ENCODE measurements at regions not wholly inside any gene's neighbourhood (a gene's known extent, or its start where the extent isn't known, plus 50 kb on each side); places are given as distances from the start of the nearest gene placed in this dataset.
A peak's percentile ranks its signal among the peaks of the same experiment; 100 is the strongest.
"Not testable (repeated sequence)": the region's sequence is repeated elsewhere in the genome, so short reads cannot be mapped to it uniquely, and the experiment has no call there.

DNA sequence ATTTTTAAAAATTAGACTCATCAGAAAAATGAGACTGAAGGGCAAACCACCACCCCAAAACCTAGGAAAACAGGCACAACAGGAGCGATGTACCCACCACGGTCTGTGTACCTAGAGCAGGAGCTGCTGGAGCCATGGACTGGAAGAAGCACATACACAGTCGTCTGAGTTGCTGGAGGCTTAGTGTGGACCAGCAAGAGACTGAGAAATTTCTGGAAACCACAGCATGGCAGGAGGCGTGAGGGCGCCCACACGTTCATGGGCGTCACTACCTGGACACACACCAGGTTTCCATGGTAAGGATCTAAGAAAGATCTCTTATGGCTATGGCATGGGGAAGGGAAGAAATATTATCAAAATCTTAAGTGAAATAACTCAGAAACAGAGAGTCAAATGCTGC lies 91.9 kb downstream of the MED10 start:
- H3K27me3 Mint-ChIP-seq: peaks cover 0 to 6% of the 10 kb centered on the region in 2 donors
- no peak overlapping the region for H3K27ac Mint-ChIP-seq
- ATAC-seq (replicated peaks): no peak
- no peak overlapping the region for H3K4me3 Mint-ChIP-seq
- no peaks in the 10 kb centered on the region for H3K4me1 Mint-ChIP-seq
- DNase-seq: no peak
- H3K9me3 Mint-ChIP-seq: peaks cover 0 to 1% of the 10 kb centered on the region in 2 donors
- H3K36me3 Mint-ChIP-seq: peaks cover 0 to 2% of the 10 kb centered on the region in 2 donors

DNA sequence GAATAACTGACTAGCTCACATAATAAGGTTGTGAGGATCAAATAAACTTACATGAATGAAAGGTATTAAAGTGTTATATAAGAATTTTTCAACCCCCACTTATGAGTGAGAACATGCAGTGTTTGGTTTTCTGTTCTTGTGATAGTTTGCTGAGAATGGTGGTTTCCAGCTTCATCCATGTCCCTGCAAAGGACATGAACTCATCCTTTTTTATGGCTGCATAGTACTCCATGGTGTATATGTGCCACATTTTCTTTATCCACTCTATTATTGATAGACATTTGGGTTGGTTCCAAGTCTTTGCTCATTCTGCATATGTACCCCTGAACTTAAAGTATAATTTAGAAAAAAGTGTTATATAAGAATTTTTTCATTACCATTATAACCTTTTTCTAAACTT lies 93.9 kb downstream of the MED10 start:
- not testable (repeated sequence) for H3K4me1 Mint-ChIP-seq; H3K36me3 Mint-ChIP-seq; DNase-seq; H3K27ac Mint-ChIP-seq; H3K9me3 Mint-ChIP-seq; H3K4me3 Mint-ChIP-seq; ATAC-seq (replicated peaks)
- H3K27me3 Mint-ChIP-seq: peaks cover 10 to 15% of the 10 kb centered on the region in 2 donors

DNA sequence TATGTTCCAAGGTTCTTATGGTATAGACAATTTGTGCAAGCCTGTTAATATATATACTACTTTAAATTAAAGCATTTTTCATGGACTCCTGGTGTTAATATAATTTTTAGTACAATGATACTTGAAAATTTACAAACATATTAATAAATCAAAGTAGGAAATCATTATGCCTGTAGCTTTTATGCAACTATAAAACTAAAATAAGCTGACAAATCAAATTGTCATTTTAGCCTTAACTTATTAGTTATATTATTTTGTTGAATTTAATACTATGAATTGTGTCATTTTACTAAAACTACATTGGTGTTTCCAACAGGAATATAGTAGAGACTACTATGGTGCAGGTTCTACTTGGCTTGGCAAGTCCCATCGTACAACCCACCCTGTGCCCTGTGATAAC lies 96.0 kb downstream of the MED10 start:
- no peak overlapping the region for H3K27ac Mint-ChIP-seq
- H3K9me3 Mint-ChIP-seq: peaks cover 0 to 1% of the 10 kb centered on the region in 2 donors
- H3K36me3 Mint-ChIP-seq: peaks cover 0 to 2% of the 10 kb centered on the region in 2 donors
- no peak overlapping the region for H3K4me3 Mint-ChIP-seq
- ATAC-seq (replicated peaks) (no peak), DNase-seq (no peak)
- peaks cover 10 to 17% of the 10 kb centered on the region in 2 donors for H3K27me3 Mint-ChIP-seq
- no peaks in the 10 kb centered on the region for H3K4me1 Mint-ChIP-seq

DNA sequence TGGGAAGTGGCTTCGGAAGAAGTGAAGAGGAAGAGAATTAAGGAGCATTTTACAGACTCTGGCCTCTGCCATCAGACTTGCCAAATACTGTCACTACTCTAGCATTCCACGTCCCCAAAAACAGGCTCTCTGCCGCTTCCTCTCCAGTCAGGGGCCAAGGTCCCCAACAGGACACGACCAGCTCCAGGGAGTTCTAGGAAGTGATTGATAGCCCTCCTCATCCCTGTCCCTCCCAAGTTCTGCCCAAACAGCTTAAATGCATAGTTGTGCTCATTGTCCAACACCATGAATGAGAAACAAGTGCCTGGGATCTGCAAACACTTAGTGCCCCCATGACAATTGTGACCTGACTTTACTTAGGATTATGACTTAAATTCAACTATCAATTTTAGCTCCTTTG lies 96.5 kb downstream of the MED10 start:
- DNase-seq (no peak), ATAC-seq (replicated peaks) (no peak)
- no peak overlapping the region for H3K27ac Mint-ChIP-seq
- H3K4me3 Mint-ChIP-seq: no peak overlapping the region
- H3K9me3 Mint-ChIP-seq: peaks cover 0 to 1% of the 10 kb centered on the region in 2 donors
- H3K27me3 Mint-ChIP-seq: peaks cover 10 to 17% of the 10 kb centered on the region in 2 donors
- no peaks in the 10 kb centered on the region for H3K4me1 Mint-ChIP-seq
- H3K36me3 Mint-ChIP-seq: peaks cover 0 to 2% of the 10 kb centered on the region in 2 donors

DNA sequence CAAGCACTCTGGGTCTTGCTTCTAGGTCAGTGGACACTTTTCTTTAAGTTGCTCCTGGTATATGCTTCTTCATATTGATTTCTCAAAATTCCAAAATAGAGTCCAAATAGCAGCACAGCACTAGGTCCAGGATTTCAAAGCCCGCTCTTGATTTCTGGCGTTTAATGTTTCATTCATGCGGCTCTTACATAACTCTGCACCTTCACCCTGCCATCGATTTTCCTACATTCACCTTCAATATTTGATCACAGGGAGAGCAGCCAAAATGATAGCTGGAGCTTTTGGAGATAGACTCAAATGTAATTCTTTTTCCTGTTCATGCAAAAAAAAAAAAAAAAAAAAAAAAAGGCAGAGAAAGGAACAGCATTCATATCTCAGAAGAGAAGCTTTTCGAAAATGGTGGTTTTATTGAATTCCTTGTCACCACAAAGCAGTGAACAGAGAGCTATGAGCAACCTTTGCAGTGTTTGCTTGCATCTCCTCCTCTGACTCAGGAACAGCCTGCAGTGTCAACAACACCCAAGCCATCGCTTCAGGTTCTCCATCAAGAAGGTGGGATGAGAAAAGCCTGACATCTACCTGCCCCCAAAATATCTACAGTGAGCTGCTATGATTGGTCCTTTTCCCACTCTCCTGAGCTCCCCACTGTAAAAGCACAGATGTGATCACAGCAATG lies 97.8 kb downstream of the MED10 start:
- ATAC-seq (replicated peaks) (no peak), DNase-seq (no peak)
- Mint-ChIP-seq H3K4me3 (no peak overlapping the region), H3K9me3 (peaks cover 0 to 1% of the 10 kb centered on the region in 2 donors), H3K36me3 (peaks cover 0 to 2% of the 10 kb centered on the region in 2 donors), H3K27ac (no peak overlapping the region), H3K27me3 (peaks cover 17% of the 10 kb centered on the region in 2 donors), H3K4me1 (no peaks in the 10 kb centered on the region)

DNA sequence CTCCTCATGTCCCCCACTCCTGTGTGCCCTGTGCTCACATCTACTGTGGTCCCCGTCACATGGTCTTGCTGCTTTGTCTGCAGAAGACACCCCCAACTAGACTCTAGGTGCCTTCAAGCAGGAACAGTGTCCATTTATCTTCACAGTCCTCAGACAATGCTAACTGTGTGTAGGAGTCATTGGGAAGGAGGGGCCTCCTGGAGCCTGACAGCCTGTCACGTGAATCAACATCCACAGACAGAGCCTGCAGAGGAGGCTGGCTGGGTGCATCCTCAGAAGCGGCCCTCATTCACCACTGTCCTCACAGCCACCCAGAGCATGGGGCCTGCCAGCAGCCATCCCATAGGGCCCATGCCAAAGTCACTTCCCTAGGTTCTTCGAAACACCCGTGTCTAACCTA lies 98.7 kb downstream of the MED10 start:
- DNase-seq: no peak
- peaks cover 17 to 18% of the 10 kb centered on the region in 2 donors for H3K27me3 Mint-ChIP-seq
- no peaks in the 10 kb centered on the region for H3K4me1 Mint-ChIP-seq
- ATAC-seq (replicated peaks): no peak
- no peak overlapping the region for H3K4me3 Mint-ChIP-seq
- peaks cover 0 to 1% of the 10 kb centered on the region in 2 donors for H3K9me3 Mint-ChIP-seq
- H3K27ac Mint-ChIP-seq: no peak overlapping the region
- H3K36me3 Mint-ChIP-seq: peaks cover 0 to 2% of the 10 kb centered on the region in 2 donors

DNA sequence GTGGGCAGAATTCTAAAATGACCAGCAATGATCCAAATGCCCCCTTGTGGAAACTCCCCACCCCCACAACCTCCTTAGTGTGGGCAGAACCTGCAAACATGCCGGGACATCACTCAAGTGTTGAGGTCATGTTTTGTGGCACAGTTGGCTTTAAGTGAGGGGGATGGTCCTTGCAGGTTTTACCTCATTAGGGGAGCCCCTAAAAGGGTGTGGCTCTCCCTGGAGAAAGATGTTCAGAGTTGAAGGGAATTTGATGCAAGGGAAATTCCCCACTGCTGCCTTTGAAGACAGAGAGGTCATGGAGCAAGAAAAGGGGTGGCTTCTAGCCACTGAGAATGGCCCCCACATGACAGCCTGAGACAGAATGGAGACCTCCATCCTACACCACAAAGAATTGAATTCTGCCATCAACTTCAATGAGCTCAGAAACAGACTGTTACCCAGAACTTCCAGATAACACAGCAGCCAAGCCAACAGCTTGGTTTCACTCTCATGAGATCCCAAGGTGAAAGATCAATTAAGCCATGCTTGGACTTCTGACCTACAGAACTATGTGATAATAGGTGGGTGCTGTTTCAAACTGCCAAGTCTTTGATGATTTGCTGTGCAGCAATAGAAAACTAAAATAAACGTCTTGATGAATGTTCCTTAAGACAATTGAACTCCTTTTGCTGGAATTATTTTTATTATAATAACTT lies 103.4 kb downstream of the MED10 start:
- Mint-ChIP-seq H3K36me3 (no peaks in the 10 kb centered on the region), H3K4me1 (peaks cover 0 to 3% of the 10 kb centered on the region in 2 donors), H3K27ac (no peak overlapping the region), H3K9me3 (peaks cover 4 to 8% of the 10 kb centered on the region in 2 donors), H3K4me3 (no peak overlapping the region), H3K27me3 (peaks cover 5 to 12% of the 10 kb centered on the region in 2 donors)
- DNase-seq (peak; percentile 33), ATAC-seq (replicated peaks) (peak; percentile 63)

DNA sequence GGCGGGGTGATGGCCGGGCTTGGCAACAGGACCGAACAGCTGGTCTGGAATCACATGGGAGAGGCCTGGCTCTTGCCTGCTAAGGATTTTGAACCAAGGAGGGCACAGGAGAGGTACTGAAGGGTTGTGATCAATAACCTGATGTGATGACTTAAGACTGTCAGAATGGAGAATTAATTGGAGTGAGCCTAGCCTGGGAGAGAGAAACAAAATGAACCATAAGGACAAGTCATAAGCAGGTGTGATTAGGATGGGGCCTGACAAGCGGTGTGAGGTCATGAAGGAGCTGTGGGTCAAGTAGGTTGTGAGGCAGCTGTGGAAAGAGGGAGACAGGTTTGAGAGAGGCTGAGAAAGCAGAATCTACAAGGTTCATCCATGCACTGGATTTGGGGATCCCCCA lies 104.6 kb downstream of the MED10 start:
- Mint-ChIP-seq H3K9me3 (peaks cover 4 to 8% of the 10 kb centered on the region in 2 donors), H3K4me3 (no peak overlapping the region), H3K27ac (peak overlapping the region; percentile 59), H3K4me1 (peaks cover 0 to 3% of the 10 kb centered on the region in 2 donors), H3K36me3 (no peaks in the 10 kb centered on the region), H3K27me3 (peaks cover 0 to 12% of the 10 kb centered on the region in 2 donors)
- ATAC-seq (replicated peaks) (no peak), DNase-seq (no peak)

DNA sequence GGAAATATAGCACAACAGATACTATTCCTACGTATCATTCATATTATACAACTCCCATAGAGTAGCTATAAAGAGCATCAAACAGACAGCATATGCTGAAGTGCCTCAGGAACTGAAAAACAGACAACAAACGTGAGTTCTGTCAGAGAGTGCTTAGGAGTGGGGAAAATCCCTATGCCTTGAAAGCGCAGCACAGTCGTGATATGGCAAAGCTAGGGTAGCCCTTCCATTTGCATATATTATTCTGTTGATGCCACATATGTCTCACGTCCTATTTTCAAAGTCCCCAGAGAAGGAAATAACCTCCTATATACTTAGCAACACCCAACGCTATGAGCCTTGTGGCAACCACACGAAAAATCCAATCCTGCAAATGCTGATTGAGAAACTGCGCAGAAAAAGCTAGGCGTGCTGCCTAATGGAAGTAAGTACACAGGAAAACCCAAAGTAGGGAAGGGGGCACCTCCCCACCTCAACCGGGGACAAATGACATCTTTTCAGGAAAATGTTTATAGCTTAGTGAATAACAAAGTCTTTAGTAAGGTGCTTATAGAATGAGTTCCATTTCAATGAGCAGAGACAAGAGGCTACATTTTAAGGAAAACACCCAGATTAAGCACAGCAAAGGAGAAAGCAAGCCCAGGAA lies 105.1 kb downstream of the MED10 start:
- DNase-seq: no peak
- H3K36me3 Mint-ChIP-seq: no peaks in the 10 kb centered on the region
- peaks cover 0 to 12% of the 10 kb centered on the region in 2 donors for H3K27me3 Mint-ChIP-seq
- H3K4me1 Mint-ChIP-seq: peaks cover 0 to 3% of the 10 kb centered on the region in 2 donors
- no peak overlapping the region for H3K4me3 Mint-ChIP-seq
- peak overlapping the region; percentile 59 for H3K27ac Mint-ChIP-seq
- H3K9me3 Mint-ChIP-seq: peaks cover 4 to 8% of the 10 kb centered on the region in 2 donors
- peak; percentile 69 to 84 for ATAC-seq (replicated peaks)

DNA sequence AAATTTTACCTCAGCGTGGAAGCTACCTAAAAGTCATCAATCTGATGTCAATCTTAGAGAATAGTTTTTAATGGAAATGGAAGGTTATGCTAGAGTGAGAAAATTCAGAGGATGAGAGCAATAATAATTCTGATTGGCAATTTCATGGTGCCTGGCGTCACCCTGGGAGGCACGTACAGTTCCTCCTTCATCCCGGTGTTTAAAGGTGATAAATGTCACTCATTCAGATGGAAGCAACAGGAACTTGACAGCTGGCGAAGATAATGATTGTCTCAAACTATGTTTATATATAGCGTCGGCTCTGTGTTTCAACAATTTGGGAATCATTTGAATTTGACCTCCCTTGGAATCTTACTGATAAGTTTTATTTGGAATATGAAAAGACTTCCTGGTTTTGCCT lies 108.4 kb downstream of the MED10 start:
- peaks cover 6 to 13% of the 10 kb centered on the region in 2 donors for H3K9me3 Mint-ChIP-seq
- H3K36me3 Mint-ChIP-seq: no peaks in the 10 kb centered on the region
- no peak overlapping the region for H3K4me3 Mint-ChIP-seq
- no peak for DNase-seq
- peaks cover 0 to 3% of the 10 kb centered on the region in 2 donors for H3K4me1 Mint-ChIP-seq
- no peak overlapping the region for H3K27ac Mint-ChIP-seq
- ATAC-seq (replicated peaks): no peak
- peaks cover 0 to 8% of the 10 kb centered on the region in 2 donors for H3K27me3 Mint-ChIP-seq

DNA sequence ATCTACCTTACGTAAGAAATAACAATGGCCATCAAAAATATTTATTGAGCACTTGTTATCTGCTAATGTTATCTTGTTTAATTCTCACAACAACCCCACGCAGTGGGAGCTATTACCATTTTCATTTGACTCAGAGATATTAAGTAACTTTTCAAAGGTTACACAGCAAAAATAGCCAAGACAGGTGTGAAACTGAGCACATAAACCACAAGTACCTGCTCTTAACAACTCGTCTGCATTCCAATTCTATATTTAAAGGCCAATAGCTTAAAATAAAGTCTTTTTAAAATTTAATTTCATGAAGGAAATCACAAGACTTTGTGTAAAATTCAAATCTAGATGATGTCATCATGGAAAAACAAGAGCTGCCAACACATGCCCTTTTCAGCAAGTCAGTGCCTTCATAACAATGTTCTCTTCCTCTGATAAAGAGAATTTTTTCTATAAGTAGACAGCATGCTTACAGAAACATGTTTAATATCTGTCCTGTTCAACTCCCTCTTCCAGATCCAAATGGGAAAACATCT lies 111.6 kb downstream of the MED10 start:
- Mint-ChIP-seq H3K4me3 (no peak overlapping the region), H3K9me3 (peaks cover 7 to 10% of the 10 kb centered on the region in 2 donors), H3K36me3 (no peaks in the 10 kb centered on the region), H3K27ac (no peak overlapping the region), H3K27me3 (peaks cover 0 to 3% of the 10 kb centered on the region in 2 donors), H3K4me1 (no peaks in the 10 kb centered on the region)
- ATAC-seq (replicated peaks) (no peak), DNase-seq (no peak)

DNA sequence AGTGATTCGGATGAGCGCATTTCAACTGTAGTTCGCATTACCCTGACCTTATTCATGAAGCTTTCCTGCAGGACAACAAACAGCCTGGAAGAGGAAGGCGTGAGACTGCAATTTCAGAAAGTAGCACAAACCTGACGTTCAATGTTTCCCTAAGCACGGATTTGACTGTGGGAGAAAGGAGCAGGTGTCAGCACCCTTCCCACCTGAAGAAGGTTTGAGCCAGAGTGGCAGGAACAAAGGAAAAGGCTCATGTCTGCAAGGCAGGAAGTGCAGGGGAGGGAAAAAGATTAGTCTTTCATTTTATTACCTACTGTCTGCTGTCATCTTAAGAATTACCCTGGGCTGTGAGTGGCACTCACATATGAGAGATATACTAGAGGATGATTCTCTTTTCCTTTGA lies 114.0 kb downstream of the MED10 start:
- H3K4me1 Mint-ChIP-seq: no peaks in the 10 kb centered on the region
- no peak overlapping the region for H3K4me3 Mint-ChIP-seq
- ATAC-seq (replicated peaks) (no peak), DNase-seq (no peak)
- H3K27ac Mint-ChIP-seq: no peak overlapping the region
- H3K9me3 Mint-ChIP-seq: peaks cover 4 to 10% of the 10 kb centered on the region in 2 donors
- peaks cover 6 to 8% of the 10 kb centered on the region in 2 donors for H3K27me3 Mint-ChIP-seq
- H3K36me3 Mint-ChIP-seq: peaks cover 4 to 5% of the 10 kb centered on the region in 2 donors

DNA sequence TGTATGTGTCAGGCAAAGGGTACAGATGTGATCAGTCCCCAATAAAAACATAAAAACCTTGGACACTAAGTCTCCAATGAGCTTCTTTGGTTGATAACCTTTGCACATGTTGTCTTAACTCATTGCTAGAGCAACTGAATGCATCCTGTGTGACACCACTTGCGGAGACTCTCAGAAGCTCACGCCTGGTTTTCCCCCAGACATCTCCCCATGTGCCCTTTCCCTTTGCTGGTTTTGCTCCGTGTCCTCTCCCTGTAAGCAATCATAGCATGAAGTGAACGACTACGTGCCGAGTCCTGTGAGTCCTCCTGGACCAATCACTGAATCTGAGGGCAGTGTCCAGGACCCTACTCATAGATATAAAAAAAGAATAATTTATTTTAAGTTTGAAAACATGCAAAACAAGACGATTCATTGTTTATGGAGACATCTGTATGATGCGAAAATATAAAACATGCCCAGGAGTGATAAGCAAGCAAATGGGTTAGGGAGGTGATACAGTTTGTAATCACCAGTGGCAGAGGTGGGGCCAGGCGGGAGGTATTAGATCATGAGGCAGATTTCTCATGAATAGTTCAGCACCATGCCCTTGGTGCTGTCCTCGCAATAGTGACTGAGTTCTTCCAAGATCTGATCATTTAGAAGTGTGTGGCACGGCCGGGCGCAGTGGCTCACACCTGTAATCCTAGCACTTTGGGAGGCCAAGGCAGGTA lies 115.5 kb downstream of the MED10 start:
- H3K27me3 Mint-ChIP-seq: peaks cover 7 to 13% of the 10 kb centered on the region in 2 donors
- no peaks in the 10 kb centered on the region for H3K4me1 Mint-ChIP-seq
- H3K4me3 Mint-ChIP-seq: no peak overlapping the region
- ATAC-seq (replicated peaks) (no peak), DNase-seq (no peak)
- peaks cover 4 to 5% of the 10 kb centered on the region in 2 donors for H3K36me3 Mint-ChIP-seq
- peaks cover 4 to 10% of the 10 kb centered on the region in 2 donors for H3K9me3 Mint-ChIP-seq
- H3K27ac Mint-ChIP-seq: no peak overlapping the region

DNA sequence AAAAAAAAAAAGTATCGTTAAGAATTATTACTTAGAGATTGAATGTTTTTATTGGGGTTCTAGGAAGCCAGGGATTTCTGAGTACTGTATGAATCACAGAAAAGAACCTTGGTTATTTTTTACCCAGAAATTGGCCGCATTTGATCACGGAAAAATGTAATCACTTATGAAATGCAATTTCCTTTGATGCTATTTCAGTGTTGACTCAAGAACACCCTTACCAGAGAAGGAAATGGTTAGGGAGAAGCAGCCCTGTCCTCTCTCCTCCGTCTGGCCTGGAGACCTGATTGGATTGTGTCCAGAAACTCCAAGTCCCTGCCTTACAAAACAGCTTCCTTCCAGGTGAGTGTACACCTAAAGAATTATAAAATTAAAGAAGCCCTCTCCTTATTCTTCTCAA lies 116.7 kb downstream of the MED10 start:
- peaks cover 7 to 13% of the 10 kb centered on the region in 2 donors for H3K27me3 Mint-ChIP-seq
- peaks cover 4 to 8% of the 10 kb centered on the region in 2 donors for H3K36me3 Mint-ChIP-seq
- peaks cover 4 to 14% of the 10 kb centered on the region in 2 donors for H3K9me3 Mint-ChIP-seq
- H3K4me1 Mint-ChIP-seq: no peaks in the 10 kb centered on the region
- ATAC-seq (replicated peaks) (no peak), DNase-seq (no peak)
- H3K27ac Mint-ChIP-seq: no peak overlapping the region
- no peak overlapping the region for H3K4me3 Mint-ChIP-seq
